ENCODE measurements at regions not wholly inside any gene's neighbourhood (a gene's known extent, or its start where the extent isn't known, plus 50 kb on each side); places are given as distances from the start of the nearest gene placed in this dataset.

- H3K14ac ChIP-seq (replicated peaks; ENCODE audit: low read depth, low read length), result no peak overlapping the region
- no peak overlapping the region for H2BK120ac ChIP-seq (ENCODE audit: low read depth, low read length)
- H2BK5ac ChIP-seq (ENCODE audit: low read depth, low read length, poor library complexity, severe bottlenecking), result no peak overlapping the region
- H3K27ac ChIP-seq (ENCODE audit: insufficient read depth, low read length), result no peak overlapping the region
- no CpG with 5 or more reads among the region's 2 CpGs for WGBS, 2 experiments (ENCODE audit: extremely low coverage in 2 of 2, insufficient read length in 1 of 2)
- H3K9me3 ChIP-seq (ENCODE audit: control insufficient read depth, insufficient read depth, low read length), result no peaks in the 10 kb centered on the region; the same call in 1 of the 2 replicates
- ATAC-seq (ENCODE audit: low read depth), result no peak
- no peak overlapping the region for H3K4me3 ChIP-seq (ENCODE audit: insufficient read depth, low read depth, low read length)
- DNase-seq, result peak; percentile 39
- intact Hi-C loops (cut with micrococcal nuclease) (loop anchor here (1.0 kb wide), 1 partner anchor 154 kb away; the partner anchor contains the start of gene S1PR3), dilution Hi-C loops (cut with HindIII; ENCODE audit: low sequenced_read_pairs, unreplicated experiment) (no loop called here), in situ Hi-C loops (cut with MboI; ENCODE audit: low sequenced_read_pairs) (no loop called here)
- H3K18ac ChIP-seq (ENCODE audit: low read depth, low read length), result no peak overlapping the region
- H4K91ac ChIP-seq (ENCODE audit: insufficient read depth, low read depth, low read length), result no peak overlapping the region
- H2BK15ac ChIP-seq (ENCODE audit: low read depth, low read length), result no peak overlapping the region
- H4K20me1 ChIP-seq (ENCODE audit: insufficient read depth, low read length), result no peaks in the 10 kb centered on the region
- H2AK5ac ChIP-seq (ENCODE audit: low read depth, low read length), result no peak overlapping the region
- no peak overlapping the region for H3K4ac ChIP-seq (ENCODE audit: low read depth, low read length)
- TF ChIP-seq, protein P1, sequence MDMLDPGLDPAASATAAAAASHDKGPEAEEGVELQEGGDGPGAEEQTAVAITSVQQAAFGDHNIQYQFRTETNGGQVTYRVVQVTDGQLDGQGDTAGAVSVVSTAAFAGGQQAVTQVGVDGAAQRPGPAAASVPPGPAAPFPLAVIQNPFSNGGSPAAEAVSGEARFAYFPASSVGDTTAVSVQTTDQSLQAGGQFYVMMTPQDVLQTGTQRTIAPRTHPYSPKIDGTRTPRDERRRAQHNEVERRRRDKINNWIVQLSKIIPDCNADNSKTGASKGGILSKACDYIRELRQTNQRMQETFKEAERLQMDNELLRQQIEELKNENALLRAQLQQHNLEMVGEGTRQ (IDR thresholded peaks at IDR 0.05; ENCODE audit: low read depth, low read length), result no peak
- TF ChIP-seq CHD1 (IDR thresholded peaks at IDR 0.05; ENCODE audit: low read depth, low read length) (no peak), MXI1 (IDR thresholded peaks at IDR 0.05; ENCODE audit: borderline replicate concordance, low read depth, low read length) (no peak), RAD21 (IDR thresholded peaks at IDR 0.05; ENCODE audit: low read length) (no peak), MAZ (IDR thresholded peaks at IDR 0.05; ENCODE audit: borderline replicate concordance, low read depth, low read length) (no peak), NFE2L2 (IDR thresholded peaks at IDR 0.05; ENCODE audit: low read depth, low read length) (no peak), FOS (IDR thresholded peaks at IDR 0.05; ENCODE audit: low read depth, low read length) (no peak), RFX5 (IDR thresholded peaks at IDR 0.05; ENCODE audit: low read depth, low read length) (no peak), CEBPB (IDR thresholded peaks at IDR 0.05; ENCODE audit: low read depth, low read length) (no peak), POLR2A (IDR thresholded peaks at IDR 0.05; ENCODE audit: low read depth, low read length) (no peak), MAFK (IDR thresholded peaks at IDR 0.05; ENCODE audit: low read depth, low read length) (no peak), BHLHE40 (IDR thresholded peaks at IDR 0.05; ENCODE audit: low read depth, low read length) (no peak), RCOR1 (IDR thresholded peaks at IDR 0.05; ENCODE audit: insufficient replicate concordance, low read length) (no peak), SMC3 (IDR thresholded peaks at IDR 0.05; ENCODE audit: low read depth, low read length) (no peak)
- TF ChIP-seq, protein P2, sequence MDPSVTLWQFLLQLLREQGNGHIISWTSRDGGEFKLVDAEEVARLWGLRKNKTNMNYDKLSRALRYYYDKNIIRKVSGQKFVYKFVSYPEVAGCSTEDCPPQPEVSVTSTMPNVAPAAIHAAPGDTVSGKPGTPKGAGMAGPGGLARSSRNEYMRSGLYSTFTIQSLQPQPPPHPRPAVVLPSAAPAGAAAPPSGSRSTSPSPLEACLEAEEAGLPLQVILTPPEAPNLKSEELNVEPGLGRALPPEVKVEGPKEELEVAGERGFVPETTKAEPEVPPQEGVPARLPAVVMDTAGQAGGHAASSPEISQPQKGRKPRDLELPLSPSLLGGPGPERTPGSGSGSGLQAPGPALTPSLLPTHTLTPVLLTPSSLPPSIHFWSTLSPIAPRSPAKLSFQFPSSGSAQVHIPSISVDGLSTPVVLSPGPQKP (IDR thresholded peaks at IDR 0.05; ENCODE audit: borderline replicate concordance, low read depth, low read length), result no peak
- TF ChIP-seq, protein P3, sequence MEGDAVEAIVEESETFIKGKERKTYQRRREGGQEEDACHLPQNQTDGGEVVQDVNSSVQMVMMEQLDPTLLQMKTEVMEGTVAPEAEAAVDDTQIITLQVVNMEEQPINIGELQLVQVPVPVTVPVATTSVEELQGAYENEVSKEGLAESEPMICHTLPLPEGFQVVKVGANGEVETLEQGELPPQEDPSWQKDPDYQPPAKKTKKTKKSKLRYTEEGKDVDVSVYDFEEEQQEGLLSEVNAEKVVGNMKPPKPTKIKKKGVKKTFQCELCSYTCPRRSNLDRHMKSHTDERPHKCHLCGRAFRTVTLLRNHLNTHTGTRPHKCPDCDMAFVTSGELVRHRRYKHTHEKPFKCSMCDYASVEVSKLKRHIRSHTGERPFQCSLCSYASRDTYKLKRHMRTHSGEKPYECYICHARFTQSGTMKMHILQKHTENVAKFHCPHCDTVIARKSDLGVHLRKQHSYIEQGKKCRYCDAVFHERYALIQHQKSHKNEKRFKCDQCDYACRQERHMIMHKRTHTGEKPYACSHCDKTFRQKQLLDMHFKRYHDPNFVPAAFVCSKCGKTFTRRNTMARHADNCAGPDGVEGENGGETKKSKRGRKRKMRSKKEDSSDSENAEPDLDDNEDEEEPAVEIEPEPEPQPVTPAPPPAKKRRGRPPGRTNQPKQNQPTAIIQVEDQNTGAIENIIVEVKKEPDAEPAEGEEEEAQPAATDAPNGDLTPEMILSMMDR (conservative IDR thresholded peaks at IDR 0.05; ENCODE audit: low read depth, low read length), result no peak
- BruUV-seq (replicated peaks), result no TSS peak
- H3K27me3 ChIP-seq (ENCODE audit: control insufficient read depth, insufficient read depth, low read length), result no peaks in the 10 kb centered on the region
- H2AFZ ChIP-seq (replicated peaks; ENCODE audit: low read length, poor library complexity), result no peak overlapping the region
- H3K79me1 ChIP-seq (ENCODE audit: low read depth in 1 of 2, low read length in 2 of 2), result no peaks in the 10 kb centered on the region
- H3K56ac ChIP-seq (ENCODE audit: extremely low read depth, insufficient read depth, low read length), result no peak overlapping the region
- no peak overlapping the region for H3K4me2 ChIP-seq (ENCODE audit: low read depth, low read length)
- H2BK20ac ChIP-seq (ENCODE audit: low read depth, low read length), result no peak overlapping the region
- H3K23ac ChIP-seq (ENCODE audit: low read depth, low read length), result no peak overlapping the region
- H4K8ac ChIP-seq (ENCODE audit: low read depth in 2 of 2, low read length in 2 of 2), result no peak overlapping the region
- H3K9ac ChIP-seq (ENCODE audit: low read depth, low read length), result no peak overlapping the region
- no peaks in the 10 kb centered on the region for H3K36me3 ChIP-seq (ENCODE audit: control insufficient read depth, insufficient read depth, low read length)
- peaks cover 4% of the 10 kb centered on the region for H3K4me1 ChIP-seq (ENCODE audit: control insufficient read depth, insufficient read depth, low read length)
- no peaks in the 10 kb centered on the region for H3K9me1 ChIP-seq (ENCODE audit: insufficient read depth, low read length)
- POLR2A ChIA-PET (ENCODE audit: unreplicated experiment), result interaction anchor here (0.7 kb wide), 1 partner anchor 32 kb away, joined by 3 read pairs; no protein-coding TSS in a partner anchor
- no peak overlapping the region for H4K5ac ChIP-seq (ENCODE audit: low read depth, low read length)
- CTCF ChIA-PET, result no interaction called here
- H2AK9ac ChIP-seq (replicated peaks; ENCODE audit: low read depth, low read length, poor library complexity), result no peak overlapping the region
These were observed 153.5 kb upstream of the S1PR3 start for GRCh38 chr9:88837731-88838130.

Measured in IMR-90 (cell line).